Globus pallidus (tissue), 1 donor: ENCODE measurements at regions not wholly inside any gene's neighbourhood (a gene's known extent, or its start where the extent isn't known, plus 50 kb on each side); places are given as distances from the start of the nearest gene placed in this dataset.
"Not testable (repeated sequence)": the region's sequence is repeated elsewhere in the genome, so short reads cannot be mapped to it uniquely, and the experiment has no call there.

Experiments used
- DNase-seq: peaks from one replicate; pipeline ENCODE4 v3.0.0-alpha.2; 2015; ENCODE audit warnings: low spot score

DNA sequence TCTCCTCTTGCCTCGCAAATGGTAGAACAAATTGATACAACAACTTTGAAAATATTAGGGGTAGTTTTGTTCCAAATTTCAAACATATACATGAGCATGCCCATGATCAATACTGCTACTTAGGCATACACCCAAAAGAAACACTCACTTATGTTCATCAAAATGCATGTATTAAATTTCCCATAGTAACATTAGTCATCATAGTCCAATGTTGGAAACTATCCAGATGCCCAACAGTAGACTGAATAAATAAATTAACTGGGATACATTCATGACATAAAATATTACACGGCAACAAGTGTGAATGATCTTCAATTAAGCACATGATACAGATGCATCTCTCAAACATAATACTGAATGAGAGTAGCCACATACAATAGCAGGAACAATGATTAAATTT lies 391.6 kb downstream of the CDH11 start:
- DNase-seq = no peak

DNA sequence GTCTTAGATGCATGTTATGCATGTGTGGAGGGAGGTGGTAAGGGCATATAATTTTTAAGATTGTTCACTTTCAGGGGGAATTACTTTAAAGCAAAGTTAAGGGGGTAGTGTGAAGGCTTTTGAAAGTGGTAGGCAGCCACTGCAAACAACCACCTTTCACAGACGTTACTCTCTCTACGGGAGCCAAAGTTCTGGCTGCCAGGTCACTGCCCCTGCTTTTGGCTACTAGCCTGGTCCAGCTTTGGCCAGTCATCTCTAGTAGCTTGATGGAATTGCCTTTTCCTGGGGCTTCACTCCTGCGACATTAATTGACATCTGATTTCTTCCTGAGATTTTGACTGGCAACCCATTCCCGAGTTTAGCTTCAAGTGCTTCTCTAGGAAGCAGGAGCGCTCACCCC lies 397.5 kb downstream of the CDH11 start:
- no peak for DNase-seq

DNA sequence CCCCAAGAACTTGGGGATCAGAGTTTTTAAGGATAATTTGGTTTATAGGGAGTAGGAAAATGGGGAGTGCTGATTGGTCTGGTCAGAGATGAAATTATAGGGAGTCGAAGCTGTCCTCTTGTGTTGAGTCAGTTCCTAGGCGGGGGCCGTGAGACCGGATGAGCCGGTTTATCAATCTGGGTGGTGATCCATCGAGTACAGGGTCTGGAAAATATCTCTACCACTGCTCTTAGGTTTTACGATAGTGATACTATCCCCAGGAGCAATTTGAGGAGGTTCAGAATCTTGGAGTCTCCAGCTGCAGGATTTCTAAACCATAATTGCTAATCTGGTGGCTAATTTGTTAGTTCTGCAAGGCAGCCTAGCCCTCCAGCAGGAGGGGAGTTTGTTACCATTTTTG lies 403.4 kb downstream of the CDH11 start:
- no peak for DNase-seq

DNA sequence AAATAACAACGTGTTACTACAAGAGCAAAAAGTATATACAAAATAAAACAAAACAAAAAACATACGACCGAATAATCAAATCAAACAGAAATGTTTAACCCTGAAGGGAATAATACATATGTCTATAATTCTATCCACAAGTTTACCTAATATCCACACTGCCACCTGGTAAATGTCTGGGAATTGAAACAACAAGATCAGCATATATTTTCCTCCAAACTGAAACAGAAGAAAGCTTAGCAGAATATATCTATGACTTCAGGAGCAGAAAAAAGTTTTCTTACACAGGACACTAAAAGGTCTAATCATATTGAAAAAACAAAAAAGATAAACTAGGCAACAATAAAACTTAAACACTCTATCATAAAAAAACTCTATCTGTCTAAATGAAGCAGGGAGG lies 404.0 kb downstream of the CDH11 start:
- DNase-seq = no peak

DNA sequence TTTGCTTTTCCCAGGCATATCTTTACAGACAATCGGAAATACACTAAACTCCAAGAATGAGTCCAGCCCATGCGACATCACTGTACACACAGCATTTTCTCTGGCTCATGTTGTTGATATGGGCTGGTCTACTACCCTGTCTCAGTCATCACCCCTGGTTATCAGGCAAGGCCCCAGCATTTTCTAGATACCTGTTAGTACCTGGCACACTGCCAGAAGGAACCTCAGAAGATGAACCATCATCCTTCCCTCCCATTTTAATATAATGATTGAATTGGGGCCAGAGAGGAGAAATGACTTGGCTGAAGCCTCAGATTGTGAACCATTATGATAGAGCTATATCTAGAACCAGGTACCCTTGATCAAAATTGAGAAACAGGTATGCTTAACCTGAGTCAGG lies 406.2 kb downstream of the CDH11 start:
- no peak for DNase-seq

DNA sequence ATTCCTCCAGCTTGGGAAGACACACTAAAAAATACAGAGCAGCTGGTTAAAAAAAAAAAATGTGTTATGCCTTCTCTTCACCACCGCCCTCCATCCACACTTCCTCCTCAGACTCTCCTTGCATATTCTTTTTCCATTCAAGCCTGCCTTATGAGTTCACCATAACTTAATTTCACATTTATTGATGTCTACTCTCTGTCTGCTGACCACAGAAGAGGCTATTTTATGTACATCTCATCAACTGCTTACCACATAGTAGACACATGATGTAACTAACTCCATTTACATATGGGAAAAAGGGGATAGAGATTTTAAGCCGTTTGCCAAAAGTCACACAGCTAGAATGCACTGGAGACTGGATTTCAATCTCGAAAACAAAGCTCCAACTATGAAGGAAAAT lies 409.8 kb downstream of the CDH11 start:
- DNase-seq = no peak

DNA sequence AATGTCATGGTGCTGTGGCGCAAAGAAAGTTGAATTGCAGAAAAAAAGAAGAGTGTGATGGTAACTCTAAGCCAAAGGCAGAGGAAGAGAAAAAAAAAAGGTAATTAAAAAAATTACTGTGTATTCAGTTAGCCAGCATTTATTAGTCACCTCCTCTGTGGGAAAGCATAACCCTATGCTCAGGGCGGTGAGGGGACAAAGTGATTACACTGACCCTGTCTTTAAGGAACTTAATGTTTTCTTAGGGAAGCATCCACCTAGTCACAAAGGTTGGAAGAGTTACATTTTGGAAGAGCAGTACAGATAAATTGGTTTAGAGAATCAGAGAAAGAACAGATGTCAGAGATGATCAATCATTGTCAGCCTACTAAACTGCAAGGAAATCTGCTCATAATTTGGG lies 410.3 kb downstream of the CDH11 start:
- no peak for DNase-seq

DNA sequence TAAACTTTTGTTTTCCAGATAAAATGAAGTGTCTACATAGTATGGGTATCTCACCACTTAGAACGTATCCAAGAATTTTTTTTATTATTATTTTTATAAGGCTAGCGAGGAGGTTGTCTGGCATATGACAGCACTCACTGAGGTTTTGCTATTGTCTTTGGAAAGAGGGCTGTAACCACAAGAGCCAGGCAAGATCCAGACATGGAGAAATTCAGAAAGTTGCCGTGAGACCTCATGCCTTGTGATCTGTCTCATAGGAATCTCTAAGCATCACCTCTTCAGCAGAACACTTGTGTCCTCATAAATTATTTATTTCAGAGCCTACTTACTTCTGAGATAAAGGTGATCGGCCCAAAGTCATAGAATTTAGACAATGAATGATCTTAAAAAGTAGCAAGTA lies 410.8 kb downstream of the CDH11 start:
- no peak for DNase-seq

DNA sequence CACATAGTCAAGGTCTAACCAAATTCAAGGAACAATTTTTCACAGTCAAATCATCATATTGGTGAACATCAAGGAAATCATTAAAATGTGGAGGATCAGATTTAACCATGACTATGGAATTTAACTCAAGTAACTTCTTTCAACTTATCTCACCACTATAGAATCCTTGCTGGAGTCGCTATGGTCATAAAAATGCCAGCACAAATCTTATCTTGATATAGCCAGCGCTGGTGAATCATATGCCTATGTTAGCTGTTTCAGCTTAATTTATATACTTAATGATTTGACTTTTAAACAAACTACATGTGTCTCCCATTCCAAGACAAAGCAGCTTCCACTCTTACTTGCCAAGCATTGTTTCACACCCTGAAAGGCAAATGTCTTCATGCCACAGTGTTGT lies 416.4 kb downstream of the CDH11 start:
- no peak for DNase-seq

DNA sequence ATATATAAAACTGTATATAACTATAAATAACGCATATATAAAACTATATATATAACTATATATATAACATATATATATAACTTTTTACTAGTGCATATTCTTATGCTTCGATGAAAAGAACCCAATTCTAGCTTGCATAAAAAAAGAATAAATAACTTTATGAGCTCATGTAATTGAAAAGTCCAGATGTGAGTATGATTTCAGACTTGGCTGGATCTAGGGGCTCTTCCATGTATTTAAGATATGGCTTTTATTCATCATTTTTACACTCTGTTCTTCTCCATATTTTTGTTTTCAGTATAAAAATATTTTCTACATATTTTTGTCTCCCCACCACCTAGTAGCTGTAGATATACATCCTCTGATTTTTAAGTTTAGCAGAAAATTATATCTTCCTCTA lies 417.5 kb downstream of the CDH11 start:
- no peak for DNase-seq

DNA sequence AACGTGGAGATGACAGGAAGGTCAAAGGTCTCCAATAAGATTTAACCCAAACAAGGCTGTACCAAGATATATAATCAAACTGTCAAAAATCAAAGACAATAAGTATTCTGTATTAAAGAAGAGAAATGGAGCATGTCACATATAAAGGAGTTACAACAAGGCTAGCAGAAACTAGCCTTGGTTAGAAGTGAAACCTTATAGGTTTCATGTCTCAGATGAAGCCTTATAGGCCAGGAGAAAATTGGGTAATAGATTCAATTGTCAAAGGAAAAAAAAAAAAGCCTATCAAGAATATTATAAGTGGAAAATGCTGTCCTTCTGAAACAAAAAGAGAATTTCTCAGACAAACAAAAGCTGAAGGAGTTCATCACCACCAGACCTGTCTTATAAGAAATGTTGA lies 419.4 kb downstream of the CDH11 start:
- no peak for DNase-seq

DNA sequence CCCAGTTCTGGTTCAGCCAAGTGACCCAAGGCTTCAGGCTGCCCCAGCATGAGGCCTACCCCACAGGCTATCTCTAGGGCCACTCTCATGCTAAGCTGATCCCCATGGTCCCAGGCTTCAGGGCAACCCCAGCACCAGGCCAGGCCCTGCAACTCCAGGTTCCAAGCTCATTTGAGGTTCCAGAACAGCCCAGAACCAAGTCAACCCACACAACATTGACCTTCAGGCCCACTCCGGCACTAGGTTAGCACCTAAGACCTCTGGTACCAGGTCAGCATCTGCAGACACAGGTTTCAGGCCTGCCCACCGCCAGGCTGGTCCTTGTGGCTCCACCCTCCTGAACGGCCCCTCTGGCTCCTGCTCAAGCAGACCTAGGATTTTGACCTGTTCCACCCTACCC lies 421.2 kb downstream of the CDH11 start:
- no peak for DNase-seq

DNA sequence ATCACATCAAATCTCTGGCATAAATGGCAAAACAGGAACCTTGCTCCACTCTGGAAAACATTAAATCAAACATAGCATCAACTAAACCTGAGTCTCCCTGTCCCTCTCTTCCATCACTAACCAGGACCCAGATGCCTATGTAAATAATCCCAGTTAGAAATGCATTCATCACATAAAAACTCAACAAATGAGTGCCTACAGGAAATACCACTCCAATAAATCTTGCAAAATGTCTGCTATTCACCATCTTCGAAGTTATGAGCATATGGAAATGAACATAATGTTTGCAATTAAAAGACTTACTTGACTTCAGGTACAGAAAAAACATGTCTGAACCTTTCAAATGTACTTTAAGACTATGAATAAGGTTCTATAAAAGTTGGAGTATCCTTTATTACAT lies 425.0 kb downstream of the CDH11 start:
- DNase-seq = no peak

DNA sequence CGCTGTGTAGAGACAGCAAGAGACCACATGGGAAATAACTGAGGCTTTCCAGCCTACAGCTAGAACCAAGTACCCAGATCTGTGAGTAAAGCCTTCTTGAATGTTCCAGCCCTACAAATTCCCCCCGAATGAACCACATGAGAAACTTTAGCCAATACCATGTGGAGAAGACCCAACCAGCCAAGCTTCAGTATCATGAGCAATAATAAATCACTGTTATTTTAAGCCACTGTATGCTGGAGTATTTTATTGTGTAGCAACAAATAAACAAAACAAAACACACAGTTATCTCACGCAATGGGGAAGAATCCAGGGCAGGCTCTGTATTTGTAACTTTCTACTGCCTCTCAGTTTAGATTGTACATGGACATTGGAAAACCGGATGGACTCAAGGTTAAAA lies 426.2 kb downstream of the CDH11 start:
- DNase-seq = no peak

DNA sequence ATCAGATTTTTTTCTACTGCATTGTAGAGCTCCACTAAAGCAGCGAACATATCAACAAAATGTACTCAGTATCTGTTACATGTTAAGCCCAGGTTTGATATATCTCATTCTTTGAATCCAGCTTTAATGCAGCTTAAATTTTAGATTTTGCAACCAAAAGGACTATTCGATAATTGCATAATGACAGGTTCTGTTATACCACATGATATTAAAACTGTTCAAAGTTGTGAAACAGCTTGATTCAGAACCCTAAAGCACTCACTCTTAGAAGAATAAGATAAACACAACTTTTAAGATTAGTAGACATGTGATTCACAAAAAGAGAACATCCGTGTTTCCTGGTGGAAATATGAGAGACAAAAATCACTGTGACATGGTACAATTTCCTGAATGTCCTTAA lies 427.9 kb downstream of the CDH11 start:
- DNase-seq = no peak

DNA sequence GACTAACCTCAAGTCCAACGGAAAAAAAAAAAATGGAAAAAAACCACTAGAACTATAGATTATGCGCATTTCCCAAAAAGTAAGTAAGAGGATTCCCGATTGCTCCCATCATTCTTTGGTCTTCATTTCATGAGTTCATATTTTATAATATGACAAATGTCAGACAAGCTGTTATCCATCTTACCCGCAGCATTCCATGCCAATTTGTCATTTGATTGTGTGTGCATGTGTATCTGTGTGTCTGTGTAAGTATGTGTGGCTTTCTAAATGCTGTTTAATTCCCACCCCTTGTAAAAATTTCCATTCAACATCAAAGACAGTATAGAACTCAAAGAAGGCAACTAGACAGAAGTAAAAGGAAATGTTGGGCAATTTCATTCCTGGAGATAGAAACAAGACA lies 434.1 kb downstream of the CDH11 start:
- DNase-seq = no peak

DNA sequence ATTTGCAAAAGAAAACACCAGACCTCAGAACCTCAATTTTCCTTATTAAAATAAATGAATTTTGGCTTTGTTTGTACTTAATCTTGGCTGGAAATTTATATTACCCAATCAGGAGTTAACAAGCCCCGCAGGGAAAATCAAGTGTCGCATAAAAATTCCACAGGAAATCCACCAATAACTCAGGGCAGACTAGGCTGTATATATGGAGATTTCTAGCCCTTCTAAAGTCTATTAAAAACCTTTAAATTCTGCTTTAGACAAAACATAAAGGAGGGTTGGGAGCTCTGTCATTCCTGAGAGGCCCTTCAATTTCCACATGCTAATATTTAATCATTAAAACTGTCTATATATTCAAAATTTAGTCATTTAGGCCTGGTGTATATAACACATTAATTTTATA lies 434.7 kb downstream of the CDH11 start:
- no peak for DNase-seq

DNA sequence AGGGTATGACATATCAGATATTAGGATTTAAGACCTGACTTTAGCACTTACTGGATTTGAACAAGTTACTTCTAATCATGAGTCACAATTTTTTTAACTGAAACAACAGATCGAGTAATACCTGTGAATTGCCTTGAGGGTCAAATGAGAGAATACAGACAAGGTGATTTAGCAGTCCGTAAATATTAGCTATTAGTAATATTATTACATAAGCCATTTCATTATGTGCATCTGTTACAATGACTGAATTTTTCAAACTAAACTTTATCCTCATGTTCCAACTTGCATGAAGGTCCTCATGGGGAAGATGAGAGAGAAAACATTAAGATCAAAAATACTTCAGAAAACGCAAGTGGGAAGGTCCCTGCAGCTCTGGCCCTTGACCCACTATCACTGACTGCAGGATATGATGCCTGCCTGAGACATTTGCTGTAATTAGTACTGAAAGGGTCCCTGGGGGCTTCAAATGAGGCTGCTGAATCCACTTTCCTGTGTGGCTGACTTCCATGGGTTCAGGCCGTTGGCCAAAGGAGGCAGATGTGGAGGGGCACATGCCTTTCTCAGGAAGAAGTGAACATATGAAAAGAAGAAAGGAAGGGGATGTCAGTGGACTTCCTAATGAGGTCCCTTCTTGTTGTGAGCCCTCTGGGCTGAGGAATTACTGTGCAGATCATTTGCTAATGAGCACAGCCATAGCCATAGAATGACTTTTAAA lies 441.7 kb downstream of the CDH11 start:
- no peak for DNase-seq

DNA sequence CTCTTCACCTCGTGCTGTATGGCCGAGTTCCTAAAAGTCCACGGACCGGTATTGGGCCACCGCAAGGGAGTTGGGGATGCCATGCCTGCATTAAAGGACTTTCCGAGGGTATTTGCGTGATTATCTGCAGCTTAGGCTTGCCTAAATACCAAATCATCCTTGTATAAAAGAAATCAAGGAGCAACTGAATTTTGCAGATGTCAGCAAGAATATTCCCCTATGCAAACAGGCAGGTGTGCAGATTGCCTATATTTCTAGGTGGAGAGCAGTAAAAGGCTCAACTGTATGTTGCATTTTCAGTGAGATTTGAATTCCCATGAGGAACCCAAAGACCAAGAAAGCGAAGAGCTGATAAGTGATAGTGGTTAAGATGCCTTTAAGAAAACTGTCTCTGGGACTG lies 452.3 kb downstream of the CDH11 start:
- no peak for DNase-seq

DNA sequence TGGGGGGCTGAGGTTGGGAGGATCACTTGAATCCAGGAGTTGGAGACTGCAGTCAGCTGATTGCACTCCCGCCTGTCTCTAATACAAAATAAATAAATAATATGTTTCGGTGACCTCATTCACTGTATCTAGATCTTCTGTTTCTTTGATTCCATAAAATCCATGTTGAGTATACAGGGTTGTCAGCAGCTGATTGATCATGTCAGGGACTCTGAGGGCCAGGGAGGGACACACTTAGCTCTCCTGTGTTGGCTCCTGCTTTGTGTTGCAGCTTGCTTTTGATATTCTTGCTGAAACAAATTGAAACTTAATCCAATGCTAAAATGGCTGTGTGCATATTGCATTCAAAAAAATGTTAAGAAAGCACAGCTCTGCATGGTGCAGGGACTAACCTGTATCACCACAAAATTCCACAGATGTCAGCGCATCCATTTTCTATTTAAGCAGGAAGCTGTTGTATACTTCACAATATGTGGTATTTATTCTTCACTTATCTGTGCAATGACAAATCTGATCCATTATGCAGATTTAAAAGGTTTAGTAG lies 454.5 kb downstream of the CDH11 start:
- DNase-seq = no peak

DNA sequence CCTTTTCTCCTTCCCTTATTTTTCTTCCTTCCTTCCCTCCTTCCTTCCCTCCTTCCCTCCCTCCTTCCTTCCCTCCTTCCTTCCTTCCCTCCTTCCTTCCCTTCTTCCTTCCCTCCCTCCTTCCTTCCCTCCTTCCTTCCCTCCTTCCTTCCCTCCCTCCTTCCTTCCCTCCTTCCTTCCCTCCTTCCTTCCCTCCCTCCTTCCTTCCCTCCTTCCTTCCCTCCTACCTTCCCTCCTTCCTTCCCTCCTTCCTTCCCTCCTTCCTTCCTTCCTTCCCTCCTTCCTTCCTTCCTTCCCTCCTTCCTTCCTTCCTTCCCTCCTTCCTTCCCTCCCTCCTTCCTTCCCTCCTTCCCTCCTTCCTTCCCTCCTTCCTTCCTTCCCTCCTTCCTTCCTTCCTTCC lies 459.6 kb downstream of the CDH11 start:
- DNase-seq = not testable (repeated sequence)

DNA sequence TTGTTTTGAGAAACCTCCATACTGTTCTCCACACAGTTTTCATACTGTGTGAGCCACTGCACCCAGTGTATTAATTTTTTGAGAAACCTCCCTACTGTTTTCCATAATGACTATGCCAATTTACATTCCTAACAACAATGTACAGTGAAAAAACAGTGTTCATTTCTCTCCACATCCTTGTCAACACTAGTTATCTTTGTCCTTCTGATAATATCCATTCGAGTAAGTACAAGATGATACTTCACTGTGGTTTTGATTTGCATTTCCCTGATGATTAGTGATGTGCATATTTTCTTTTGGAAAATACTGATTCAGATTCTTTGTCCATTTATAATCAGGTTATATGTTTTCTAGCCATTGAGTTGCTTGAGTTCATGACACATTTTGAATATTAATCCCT lies 462.0 kb downstream of the CDH11 start:
- no peak for DNase-seq

DNA sequence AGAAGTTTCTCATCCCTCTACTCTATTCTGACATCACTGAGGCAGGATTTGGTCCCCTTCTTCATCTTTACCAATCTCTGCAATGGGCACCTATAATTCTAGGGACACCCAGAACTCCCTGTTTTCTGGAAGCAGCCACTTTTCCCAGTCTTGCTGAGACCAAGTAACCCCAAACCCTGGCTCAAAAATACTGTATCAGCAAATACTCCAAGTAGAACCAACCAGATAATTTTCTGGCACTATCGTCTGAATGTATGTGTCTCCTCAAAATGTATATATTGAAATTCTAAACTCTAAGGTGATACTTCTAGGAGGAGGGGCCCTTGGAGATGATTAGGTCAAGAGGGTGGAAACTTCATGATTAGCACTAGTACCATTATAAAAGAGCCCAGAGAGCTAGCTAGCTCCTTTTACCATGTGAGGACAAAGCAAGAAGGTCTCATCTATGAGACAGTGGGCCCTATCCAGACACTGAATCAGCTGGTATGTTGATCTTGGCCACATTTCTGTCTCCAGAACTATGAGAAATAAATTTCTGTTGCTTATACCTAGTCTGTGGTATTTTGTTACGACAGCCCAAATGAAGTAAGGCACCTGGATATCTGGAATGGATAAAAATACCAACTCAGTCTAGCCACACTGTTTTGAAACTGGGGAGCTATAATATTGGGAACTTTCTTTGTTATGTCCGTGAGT lies 464.4 kb downstream of the CDH11 start:
- no peak for DNase-seq

DNA sequence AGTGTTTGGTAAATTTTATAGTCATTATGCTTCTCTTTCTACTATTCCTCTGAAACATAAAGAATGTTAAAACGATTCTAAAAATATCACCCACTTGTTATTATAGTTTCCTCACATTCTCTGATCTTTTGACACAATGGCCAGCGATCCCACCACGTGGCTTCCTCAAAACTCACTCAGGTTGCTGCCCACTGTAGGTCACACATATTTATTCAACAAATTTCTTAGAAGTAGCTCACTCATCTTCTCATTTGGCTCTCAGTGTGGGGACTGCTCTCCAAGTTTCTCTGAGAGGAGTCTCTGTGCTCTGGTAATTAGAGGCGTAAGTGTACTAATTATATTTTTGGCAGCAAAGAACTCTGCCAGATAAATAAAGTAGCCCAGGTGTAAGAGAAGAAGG lies 465.4 kb downstream of the CDH11 start:
- no peak for DNase-seq
